Endodermal cell (in vitro differentiated cells): ENCODE measurements at regions not wholly inside any gene's neighbourhood (a gene's known extent, or its start where the extent isn't known, plus 50 kb on each side); places are given as distances from the start of the nearest gene placed in this dataset.

Experiments used
- DNase-seq: peaks from one replicate; pipeline ENCODE4 v3.0.0-alpha.2; 2017
- H3K27ac ChIP-seq: 2 replicates; pipeline ENCODE4 v1.5.1; 2013; ENCODE audit warnings: mild to moderate bottlenecking, low read depth, low read length, moderate library complexity
- H3K27me3 ChIP-seq: 2 replicates; pipeline ENCODE4 v1.6.1; 2013; ENCODE audit warnings: mild to moderate bottlenecking, low read length, moderate library complexity; ENCODE audit not compliant: insufficient read depth, control insufficient read depth, poor library complexity, severe bottlenecking
- H3K36me3 ChIP-seq: 2 replicates; pipeline ENCODE4 v1.7.0; 2013; ENCODE audit warnings: mild to moderate bottlenecking, low read length, moderate library complexity; ENCODE audit not compliant: control insufficient read depth, insufficient read depth
- H3K4me1 ChIP-seq: one replicate; pipeline ENCODE4 v1.7.0; 2013; ENCODE audit warnings: low read length; ENCODE audit not compliant: control insufficient read depth, insufficient read depth
- H3K4me3 ChIP-seq: 2 replicates; pipeline ENCODE4 v1.5.1; 2013; ENCODE audit warnings: mild to moderate bottlenecking, low read length, moderate library complexity
- H3K9ac ChIP-seq: 2 replicates; pipeline ENCODE4 v1.6.1; 2013; ENCODE audit warnings: mild to moderate bottlenecking, low read length, moderate library complexity; ENCODE audit not compliant: poor library complexity, severe bottlenecking; ENCODE audit errors: extremely low read depth
- H3K9me3 ChIP-seq: 2 replicates; pipeline ENCODE4 v1.6.1; 2013; ENCODE audit warnings: mild to moderate bottlenecking, low read length, moderate library complexity; ENCODE audit not compliant: control insufficient read depth
- H3K27ac Mint-ChIP-seq: 2 replicates; pipeline ENCODE4 v1.8.0; 2020; ENCODE audit warnings: mixed read lengths
- H3K27me3 Mint-ChIP-seq: 2 replicates; pipeline ENCODE4 v1.8.0; 2021; ENCODE audit warnings: mild to moderate bottlenecking, mixed read lengths; ENCODE audit not compliant: insufficient read depth
- H3K36me3 Mint-ChIP-seq: 2 replicates; pipeline ENCODE4 v1.8.0; 2020; ENCODE audit warnings: low read depth, mixed read lengths
- H3K4me1 Mint-ChIP-seq: 2 replicates; pipeline ENCODE4 v1.8.0; 2020; ENCODE audit warnings: mixed read lengths
- H3K4me3 Mint-ChIP-seq: 2 replicates; pipeline ENCODE4 v1.8.0; 2020; ENCODE audit warnings: mild to moderate bottlenecking, moderate library complexity, mixed read lengths
- H3K9me3 Mint-ChIP-seq: 2 replicates; pipeline ENCODE4 v1.8.0; 2020; ENCODE audit warnings: mild to moderate bottlenecking, mixed read lengths
- WGBS, 2 experiments: methylation state at CpG; one replicate each; pipeline versions ENCODE4 v1.1.5 to v1.1.7; 2013; ENCODE audit warnings: missing lambda C conversion rate in 2 of 2, mixed read lengths in 1 of 2; ENCODE audit not compliant: insufficient coverage in 1 of 2, insufficient read length in 1 of 2; 5-methylcytosine and 5-hydroxymethylcytosine counted together
- TF ChIP-seq, protein P1 (sequence below): fragments of 200-600 bp; sonication (generic); conservative IDR thresholded peaks from 2 replicates; pipeline ENCODE4 v1.5.0; 2021; ENCODE audit warnings: antibody characterized with exemption, mild to moderate bottlenecking

GRCh38 chr4:110268790-110269189 is 70.4 kb upstream of the ELOVL6 start:
- H3K9me3 Mint-ChIP-seq = no peaks in the 10 kb centered on the region
- no peaks in the 10 kb centered on the region for H3K27me3 Mint-ChIP-seq
- Histone ChIP-seq H3K4me1 (no peaks in the 10 kb centered on the region), H3K9me3 (no peaks in the 10 kb centered on the region), H3K27ac (no peak overlapping the region), H3K4me3 (no peak overlapping the region), H3K36me3 (no peaks in the 10 kb centered on the region), H3K9ac (no peak overlapping the region), H3K27me3 (no peaks in the 10 kb centered on the region)
- no peak overlapping the region for H3K27ac Mint-ChIP-seq
- no peaks in the 10 kb centered on the region for H3K4me1 Mint-ChIP-seq
- DNase-seq = no peak
- no peaks in the 10 kb centered on the region for H3K36me3 Mint-ChIP-seq
- TF ChIP-seq, protein P1, sequence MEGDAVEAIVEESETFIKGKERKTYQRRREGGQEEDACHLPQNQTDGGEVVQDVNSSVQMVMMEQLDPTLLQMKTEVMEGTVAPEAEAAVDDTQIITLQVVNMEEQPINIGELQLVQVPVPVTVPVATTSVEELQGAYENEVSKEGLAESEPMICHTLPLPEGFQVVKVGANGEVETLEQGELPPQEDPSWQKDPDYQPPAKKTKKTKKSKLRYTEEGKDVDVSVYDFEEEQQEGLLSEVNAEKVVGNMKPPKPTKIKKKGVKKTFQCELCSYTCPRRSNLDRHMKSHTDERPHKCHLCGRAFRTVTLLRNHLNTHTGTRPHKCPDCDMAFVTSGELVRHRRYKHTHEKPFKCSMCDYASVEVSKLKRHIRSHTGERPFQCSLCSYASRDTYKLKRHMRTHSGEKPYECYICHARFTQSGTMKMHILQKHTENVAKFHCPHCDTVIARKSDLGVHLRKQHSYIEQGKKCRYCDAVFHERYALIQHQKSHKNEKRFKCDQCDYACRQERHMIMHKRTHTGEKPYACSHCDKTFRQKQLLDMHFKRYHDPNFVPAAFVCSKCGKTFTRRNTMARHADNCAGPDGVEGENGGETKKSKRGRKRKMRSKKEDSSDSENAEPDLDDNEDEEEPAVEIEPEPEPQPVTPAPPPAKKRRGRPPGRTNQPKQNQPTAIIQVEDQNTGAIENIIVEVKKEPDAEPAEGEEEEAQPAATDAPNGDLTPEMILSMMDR = no peak
- no peak overlapping the region for H3K4me3 Mint-ChIP-seq
- WGBS, 2 experiments = 95 to 100% methylated on average over 4 to 5 of the region's 5 CpGs

DNA sequence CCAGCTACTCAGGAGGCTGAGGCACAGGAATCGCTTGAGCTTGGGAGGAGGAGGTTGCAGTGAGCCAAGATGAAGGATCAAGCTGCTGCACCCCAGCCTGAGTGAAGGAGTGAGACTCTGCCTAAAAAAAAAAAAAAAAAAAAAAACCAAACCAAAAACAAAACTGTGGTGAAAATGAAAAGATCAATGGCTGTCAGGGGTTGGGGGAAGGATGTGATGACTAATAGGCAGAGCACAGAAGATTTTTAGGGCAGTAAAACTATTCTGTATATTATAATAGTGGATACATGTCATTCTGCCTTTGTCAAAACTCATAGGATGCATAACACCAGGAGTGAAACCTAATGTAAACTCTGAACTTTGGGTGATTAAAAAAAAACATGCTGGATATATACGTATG is 69.9 kb upstream of the ELOVL6 start:
- WGBS, 2 experiments = 80 to 96% methylated on average over 1 of the region's 2 CpGs
- Histone ChIP-seq H3K4me1 (no peaks in the 10 kb centered on the region), H3K36me3 (no peaks in the 10 kb centered on the region), H3K9ac (no peak overlapping the region), H3K27me3 (no peaks in the 10 kb centered on the region), H3K27ac (no peak overlapping the region), H3K9me3 (no peaks in the 10 kb centered on the region), H3K4me3 (no peak overlapping the region)
- Mint-ChIP-seq H3K27me3 (no peaks in the 10 kb centered on the region), H3K9me3 (no peaks in the 10 kb centered on the region), H3K4me3 (no peak overlapping the region), H3K4me1 (no peaks in the 10 kb centered on the region), H3K36me3 (no peaks in the 10 kb centered on the region), H3K27ac (no peak overlapping the region)
- DNase-seq = no peak
- TF ChIP-seq, protein P1 = no peak

GRCh38 chr4:110266136-110266535 is 67.7 kb upstream of the ELOVL6 start:
- H3K36me3 ChIP-seq = no peaks in the 10 kb centered on the region
- H3K9me3 ChIP-seq = no peaks in the 10 kb centered on the region
- H3K4me3 ChIP-seq = no peak overlapping the region
- H3K36me3 Mint-ChIP-seq = no peaks in the 10 kb centered on the region
- H3K4me1 Mint-ChIP-seq = no peaks in the 10 kb centered on the region
- WGBS, 2 experiments = 84 to 100% methylated on average over 1 of the region's 1 CpG
- no peaks in the 10 kb centered on the region for H3K9me3 Mint-ChIP-seq
- H3K9ac ChIP-seq = no peak overlapping the region
- no peak overlapping the region for H3K4me3 Mint-ChIP-seq
- no peak for DNase-seq
- H3K27ac ChIP-seq = no peak overlapping the region
- no peaks in the 10 kb centered on the region for H3K4me1 ChIP-seq
- H3K27me3 Mint-ChIP-seq = no peaks in the 10 kb centered on the region
- H3K27me3 ChIP-seq = no peaks in the 10 kb centered on the region
- no peak overlapping the region for H3K27ac Mint-ChIP-seq
- TF ChIP-seq, protein P1 = no peak
